T follicular helper cell (primary cell): ENCODE measurements at regions not wholly inside any gene's neighbourhood (a gene's known extent, or its start where the extent isn't known, plus 50 kb on each side); places are given as distances from the start of the nearest gene placed in this dataset.

Experiments
- DNase-seq: peaks from one replicate; pipeline ENCODE4 v3.0.0-alpha.2; 2020; ENCODE audit warnings: low read depth

GRCh38 chr6:139925894-139926641, 551.6 kb upstream of the CITED2 start:
- no peak for DNase-seq

GRCh38 chr6:139923964-139924475, 549.6 kb upstream of the CITED2 start:
- no peak for DNase-seq

GRCh38 chr6:139922236-139922635, 547.8 kb upstream of the CITED2 start:
- DNase-seq = no peak

- no peak for DNase-seq
Measured at GRCh38 chr6:139920776-139921100, 546.3 kb upstream of the CITED2 start.

GRCh38 chr6:139920027-139920775, 545.8 kb upstream of the CITED2 start:
- DNase-seq = no peak

- no peak for DNase-seq
Measured at GRCh38 chr6:139919107-139920026, 544.9 kb upstream of the CITED2 start.

GRCh38 chr6:139917951-139918630, 543.6 kb upstream of the CITED2 start:
- DNase-seq = no peak

- no peak for DNase-seq
Measured at GRCh38 chr6:139914910-139915309, 540.5 kb upstream of the CITED2 start.

- no peak for DNase-seq
Measured at GRCh38 chr6:139912735-139913400, 538.4 kb upstream of the CITED2 start.

- DNase-seq = no peak
Measured at GRCh38 chr6:139909992-139910391, 535.5 kb upstream of the CITED2 start.

- no peak for DNase-seq
Measured at GRCh38 chr6:139905404-139906052, 531.1 kb upstream of the CITED2 start.

GRCh38 chr6:139904568-139904967, 530.1 kb upstream of the CITED2 start:
- no peak for DNase-seq

- DNase-seq = no peak
Measured at GRCh38 chr6:139904158-139904533, 529.7 kb upstream of the CITED2 start.

GRCh38 chr6:139903411-139904157, 529.1 kb upstream of the CITED2 start:
- no peak for DNase-seq

- DNase-seq = no peak
Measured at GRCh38 chr6:139895205-139895793, 520.9 kb upstream of the CITED2 start.

GRCh38 chr6:139894271-139894670, 519.8 kb upstream of the CITED2 start:
- DNase-seq = no peak

- DNase-seq = no peak
Measured at GRCh38 chr6:139891471-139891870, 517.0 kb upstream of the CITED2 start.

GRCh38 chr6:139888681-139889122, 514.3 kb upstream of the CITED2 start:
- DNase-seq = no peak

GRCh38 chr6:139887275-139887674, 512.8 kb upstream of the CITED2 start:
- no peak for DNase-seq
